NB4 (cell line): ENCODE measurements at regions not wholly inside any gene's neighbourhood (a gene's known extent, or its start where the extent isn't known, plus 50 kb on each side); places are given as distances from the start of the nearest gene placed in this dataset.

Experiments used
- MAX ChIP-seq: IDR thresholded peaks from 2 replicates; pipeline ENCODE4 v1.6.1; 2011; ENCODE audit warnings: low read depth, low read length
- TF ChIP-seq, protein P1 (sequence below): IDR thresholded peaks from one replicate; pipeline ENCODE4 v1.5.1; 2012; ENCODE audit warnings: low read depth, low read length

DNA sequence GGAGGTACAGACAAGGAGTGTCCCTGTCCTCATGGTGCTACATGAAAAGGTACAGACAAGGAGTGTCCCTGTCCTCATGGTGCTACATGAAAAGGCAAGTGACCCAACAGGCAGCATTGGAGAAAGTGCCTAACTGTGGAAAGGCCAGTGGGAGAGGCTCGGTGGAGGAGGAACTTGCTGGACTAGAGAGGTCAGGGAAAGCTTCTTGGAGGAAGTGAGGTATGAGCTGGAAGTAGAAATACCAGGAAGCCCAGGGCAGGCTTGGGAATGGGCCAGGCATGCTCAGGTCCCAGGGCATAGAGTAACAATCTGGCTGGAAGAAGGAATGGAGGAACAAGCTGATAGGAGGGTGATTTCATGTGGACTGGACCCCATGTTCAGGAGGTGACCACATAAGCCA, 59.8 kb upstream of the FNDC1 start:
- TF ChIP-seq, protein P1, sequence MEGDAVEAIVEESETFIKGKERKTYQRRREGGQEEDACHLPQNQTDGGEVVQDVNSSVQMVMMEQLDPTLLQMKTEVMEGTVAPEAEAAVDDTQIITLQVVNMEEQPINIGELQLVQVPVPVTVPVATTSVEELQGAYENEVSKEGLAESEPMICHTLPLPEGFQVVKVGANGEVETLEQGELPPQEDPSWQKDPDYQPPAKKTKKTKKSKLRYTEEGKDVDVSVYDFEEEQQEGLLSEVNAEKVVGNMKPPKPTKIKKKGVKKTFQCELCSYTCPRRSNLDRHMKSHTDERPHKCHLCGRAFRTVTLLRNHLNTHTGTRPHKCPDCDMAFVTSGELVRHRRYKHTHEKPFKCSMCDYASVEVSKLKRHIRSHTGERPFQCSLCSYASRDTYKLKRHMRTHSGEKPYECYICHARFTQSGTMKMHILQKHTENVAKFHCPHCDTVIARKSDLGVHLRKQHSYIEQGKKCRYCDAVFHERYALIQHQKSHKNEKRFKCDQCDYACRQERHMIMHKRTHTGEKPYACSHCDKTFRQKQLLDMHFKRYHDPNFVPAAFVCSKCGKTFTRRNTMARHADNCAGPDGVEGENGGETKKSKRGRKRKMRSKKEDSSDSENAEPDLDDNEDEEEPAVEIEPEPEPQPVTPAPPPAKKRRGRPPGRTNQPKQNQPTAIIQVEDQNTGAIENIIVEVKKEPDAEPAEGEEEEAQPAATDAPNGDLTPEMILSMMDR = no peak
- no peak for TF ChIP-seq MAX
